HUES48 (cell line): ENCODE measurements at regions not wholly inside any gene's neighbourhood (a gene's known extent, or its start where the extent isn't known, plus 50 kb on each side); places are given as distances from the start of the nearest gene placed in this dataset.

ENCODE experiments used
- H3K27ac ChIP-seq: one replicate; pipeline ENCODE4 v1.7.0; 2013; ENCODE audit warnings: low read depth, low read length, inconsistent platforms
- H3K27me3 ChIP-seq: 2 replicates; pipeline ENCODE4 v1.6.1; 2013; ENCODE audit warnings: mild to moderate bottlenecking, low read length; ENCODE audit not compliant: control insufficient read depth, insufficient read depth
- H3K36me3 ChIP-seq: 2 replicates; pipeline ENCODE4 v1.6.1; 2013; ENCODE audit warnings: low read length; ENCODE audit not compliant: control insufficient read depth, insufficient read depth
- H3K4me1 ChIP-seq: 2 replicates; pipeline ENCODE4 v1.6.1; 2013; ENCODE audit warnings: mild to moderate bottlenecking, low read length; ENCODE audit not compliant: control insufficient read depth, insufficient read depth
- H3K4me3 ChIP-seq: 2 replicates; pipeline ENCODE4 v1.5.1; 2013; ENCODE audit warnings: mild to moderate bottlenecking, low read depth, low read length
- H3K9ac ChIP-seq: 2 replicates; pipeline ENCODE4 v1.6.1; 2013; ENCODE audit warnings: mild to moderate bottlenecking, low read depth, low read length, moderate library complexity
- H3K9me3 ChIP-seq: 2 replicates; pipeline ENCODE4 v1.6.1; 2013; ENCODE audit warnings: low read length; ENCODE audit not compliant: control insufficient read depth, insufficient read depth

GRCh38 chr13:84497613-84498012 is 615.3 kb upstream of the SLITRK1 start:
- no peak overlapping the region for H3K27ac ChIP-seq
- H3K4me3 ChIP-seq: no peak overlapping the region
- H3K27me3 ChIP-seq: no peaks in the 10 kb centered on the region
- no peaks in the 10 kb centered on the region for H3K4me1 ChIP-seq
- H3K36me3 ChIP-seq: no peaks in the 10 kb centered on the region
- no peak overlapping the region for H3K9ac ChIP-seq
- H3K9me3 ChIP-seq: no peaks in the 10 kb centered on the region

DNA sequence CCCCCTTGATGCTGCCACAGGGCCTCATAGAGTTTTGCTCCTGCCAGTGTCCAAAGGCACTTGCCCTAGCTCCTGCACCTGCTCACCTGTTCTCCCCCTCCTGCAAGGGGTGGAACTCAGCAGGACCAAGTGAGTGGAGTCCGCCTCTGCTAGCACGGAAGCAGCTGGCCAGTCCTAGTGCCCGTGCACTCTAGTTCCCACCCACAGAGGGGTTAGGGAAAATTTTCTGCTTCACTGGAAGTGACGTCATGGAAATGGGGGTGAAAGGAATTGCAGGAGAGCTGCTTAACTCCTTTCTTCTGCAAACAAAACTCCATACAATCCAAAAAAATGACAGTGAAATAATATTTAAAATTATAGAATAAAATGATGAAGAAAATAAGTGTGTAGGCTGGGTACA is 609.7 kb upstream of the SLITRK1 start:
- Histone ChIP-seq H3K9ac (no peak overlapping the region), H3K4me1 (no peaks in the 10 kb centered on the region), H3K9me3 (no peaks in the 10 kb centered on the region), H3K36me3 (no peaks in the 10 kb centered on the region), H3K27ac (no peak overlapping the region), H3K27me3 (no peaks in the 10 kb centered on the region), H3K4me3 (no peak overlapping the region)

GRCh38 chr13:84487752-84488151 is 605.5 kb upstream of the SLITRK1 start:
- Histone ChIP-seq H3K36me3 (no peaks in the 10 kb centered on the region), H3K4me1 (no peaks in the 10 kb centered on the region), H3K4me3 (no peak overlapping the region), H3K9ac (no peak overlapping the region), H3K27ac (no peak overlapping the region), H3K9me3 (no peaks in the 10 kb centered on the region), H3K27me3 (no peaks in the 10 kb centered on the region)

- H3K4me1 ChIP-seq: no peaks in the 10 kb centered on the region
- no peak overlapping the region for H3K4me3 ChIP-seq
- no peak overlapping the region for H3K9ac ChIP-seq
- no peaks in the 10 kb centered on the region for H3K9me3 ChIP-seq
- H3K27ac ChIP-seq: no peak overlapping the region
- no peaks in the 10 kb centered on the region for H3K36me3 ChIP-seq
- H3K27me3 ChIP-seq: no peaks in the 10 kb centered on the region
Measured at GRCh38 chr13:84481958-84482357, 599.7 kb upstream of the SLITRK1 start.

GRCh38 chr13:84479656-84480055 is 597.4 kb upstream of the SLITRK1 start:
- H3K9ac ChIP-seq: no peak overlapping the region
- H3K4me3 ChIP-seq: no peak overlapping the region
- no peaks in the 10 kb centered on the region for H3K27me3 ChIP-seq
- H3K27ac ChIP-seq: no peak overlapping the region
- H3K9me3 ChIP-seq: no peaks in the 10 kb centered on the region
- H3K4me1 ChIP-seq: no peaks in the 10 kb centered on the region
- no peaks in the 10 kb centered on the region for H3K36me3 ChIP-seq

DNA sequence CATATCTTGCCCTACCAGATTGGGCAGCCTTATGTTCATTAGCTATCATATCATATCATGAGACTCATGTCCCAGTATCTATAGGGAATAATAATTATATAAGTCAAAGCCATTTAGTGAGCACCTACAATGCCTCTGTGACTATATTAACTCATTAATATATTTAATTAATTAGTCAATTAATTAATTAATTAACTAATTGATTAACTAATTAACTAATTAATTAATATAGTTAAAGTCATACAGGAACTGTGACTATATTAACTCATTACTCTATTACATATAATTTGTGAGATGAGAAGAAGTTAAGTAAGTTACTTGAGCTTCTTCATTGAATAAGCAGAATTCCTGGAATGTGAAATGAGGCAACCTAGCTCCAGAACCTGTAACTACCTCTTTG is 588.3 kb upstream of the SLITRK1 start:
- Histone ChIP-seq H3K4me1 (no peaks in the 10 kb centered on the region), H3K36me3 (no peaks in the 10 kb centered on the region), H3K9ac (no peak overlapping the region), H3K27me3 (no peaks in the 10 kb centered on the region), H3K9me3 (no peaks in the 10 kb centered on the region), H3K4me3 (no peak overlapping the region), H3K27ac (no peak overlapping the region)

DNA sequence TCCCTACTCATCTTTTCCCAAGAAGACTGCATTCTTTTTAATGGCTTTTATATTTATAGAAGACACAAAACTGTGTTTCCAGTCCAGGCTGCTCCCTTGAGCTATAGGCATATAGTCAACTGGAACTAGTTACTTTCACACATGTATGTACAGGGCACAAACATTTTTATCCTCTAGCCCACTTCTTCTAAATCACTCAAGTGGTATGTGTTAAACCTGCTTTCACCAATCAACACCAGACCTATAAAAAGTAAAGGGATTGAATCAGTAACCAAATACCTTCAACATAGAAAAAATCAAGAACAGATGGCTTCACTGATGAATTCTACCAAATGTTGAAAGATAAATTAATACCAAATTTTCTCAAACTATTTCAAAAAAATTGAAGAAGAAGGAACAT is 584.2 kb upstream of the SLITRK1 start:
- H3K9me3 ChIP-seq: no peaks in the 10 kb centered on the region
- H3K4me3 ChIP-seq: no peak overlapping the region
- H3K27me3 ChIP-seq: no peaks in the 10 kb centered on the region
- no peak overlapping the region for H3K27ac ChIP-seq
- H3K36me3 ChIP-seq: no peaks in the 10 kb centered on the region
- no peaks in the 10 kb centered on the region for H3K4me1 ChIP-seq
- H3K9ac ChIP-seq: no peak overlapping the region

- no peak overlapping the region for H3K4me3 ChIP-seq
Measured at GRCh38 chr13:84460989-84461388, 578.7 kb upstream of the SLITRK1 start.

GRCh38 chr13:84455143-84455905 is 573.0 kb upstream of the SLITRK1 start:
- H3K9me3 ChIP-seq: no peaks in the 10 kb centered on the region
- no peak overlapping the region for H3K4me3 ChIP-seq
- H3K27ac ChIP-seq: no peak overlapping the region
- H3K36me3 ChIP-seq: no peaks in the 10 kb centered on the region
- H3K9ac ChIP-seq: no peak overlapping the region
- H3K27me3 ChIP-seq: no peaks in the 10 kb centered on the region
- H3K4me1 ChIP-seq: no peaks in the 10 kb centered on the region

More at GRCh38 chr13:84460989-84461388, 578.7 kb upstream of the SLITRK1 start:
- Histone ChIP-seq H3K36me3 (no peaks in the 10 kb centered on the region), H3K4me1 (no peaks in the 10 kb centered on the region), H3K9ac (no peak overlapping the region), H3K27me3 (no peaks in the 10 kb centered on the region), H3K9me3 (no peaks in the 10 kb centered on the region), H3K27ac (no peak overlapping the region)

- Histone ChIP-seq H3K4me1 (no peaks in the 10 kb centered on the region), H3K9ac (no peak overlapping the region), H3K4me3 (no peak overlapping the region), H3K9me3 (no peaks in the 10 kb centered on the region), H3K27ac (no peak overlapping the region), H3K36me3 (no peaks in the 10 kb centered on the region), H3K27me3 (no peaks in the 10 kb centered on the region)
Measured at GRCh38 chr13:84447640-84447978, 565.3 kb upstream of the SLITRK1 start.

GRCh38 chr13:84446972-84447639 is 564.8 kb upstream of the SLITRK1 start:
- Histone ChIP-seq H3K27ac (no peak overlapping the region), H3K9ac (no peak overlapping the region), H3K36me3 (no peaks in the 10 kb centered on the region), H3K27me3 (no peaks in the 10 kb centered on the region), H3K4me1 (no peaks in the 10 kb centered on the region), H3K4me3 (no peak overlapping the region), H3K9me3 (no peaks in the 10 kb centered on the region)
